C4-2B (cell line): ENCODE measurements at regions not wholly inside any gene's neighbourhood (a gene's known extent, or its start where the extent isn't known, plus 50 kb on each side); places are given as distances from the start of the nearest gene placed in this dataset.

Source experiments
- H3K27ac ChIP-seq: fragments of 450-650 bp; 2 replicates; pipeline ENCODE4 v1.5.1; 2017
- CTCF ChIP-seq: fragments of 450-650 bp; conservative IDR thresholded peaks from 2 replicates; pipeline ENCODE4 v1.5.1; 2017; ENCODE audit warnings: mild to moderate bottlenecking
- ZFX ChIP-seq: fragments of 450-650 bp; IDR thresholded peaks from 2 replicates; pipeline ENCODE4 v1.6.1; 2017

GRCh38 chr10:29809383-29809782 is 174.6 kb upstream of the SVIL start:
- H3K27ac ChIP-seq, result no peak overlapping the region
- TF ChIP-seq ZFX, result no peak

- H3K27ac ChIP-seq, result no peak overlapping the region
- no peak for TF ChIP-seq CTCF
- no peak for TF ChIP-seq ZFX
Observed at GRCh38 chr10:29807163-29807806, 172.5 kb upstream of the SVIL start.

GRCh38 chr10:29806350-29806788 is 171.6 kb upstream of the SVIL start:
- TF ChIP-seq ZFX (no peak), CTCF (no peak)
- no peak overlapping the region for H3K27ac ChIP-seq

DNA sequence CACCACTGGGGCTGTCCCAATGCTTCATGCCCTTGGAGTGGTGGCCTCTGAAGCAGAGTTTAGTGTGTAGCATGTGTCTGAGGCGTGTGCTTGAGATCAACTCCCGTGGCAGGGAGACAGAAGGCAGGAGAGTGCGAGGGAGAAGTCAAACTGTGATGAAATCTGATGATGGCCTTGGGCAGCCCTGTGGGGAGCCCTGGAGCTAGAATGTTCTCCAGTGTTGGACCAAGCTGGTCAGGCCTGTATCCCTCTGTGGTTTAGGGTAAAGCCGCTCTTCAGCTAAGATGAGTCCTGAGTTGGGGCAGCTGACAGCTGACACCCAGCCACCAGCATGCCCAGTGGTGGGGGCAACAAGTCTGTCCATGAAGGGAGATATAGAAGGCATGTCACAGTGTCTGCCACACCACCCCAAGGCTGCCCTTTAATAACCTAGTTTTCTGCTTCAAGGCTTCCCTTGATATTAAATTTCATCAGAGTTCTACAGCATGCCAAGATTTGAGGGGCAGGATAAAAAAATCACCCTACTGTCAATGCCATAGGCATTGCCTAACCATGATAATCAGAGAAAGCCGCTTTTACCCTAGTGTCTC is 170.5 kb upstream of the SVIL start:
- TF ChIP-seq CTCF, result no peak
- no peak for TF ChIP-seq ZFX
- no peak overlapping the region for H3K27ac ChIP-seq

GRCh38 chr10:29804025-29804852 is 169.5 kb upstream of the SVIL start:
- no peak for TF ChIP-seq ZFX
- TF ChIP-seq CTCF, result no peak
- H3K27ac ChIP-seq, result no peak overlapping the region; the same call in 1 of the 2 replicates

DNA sequence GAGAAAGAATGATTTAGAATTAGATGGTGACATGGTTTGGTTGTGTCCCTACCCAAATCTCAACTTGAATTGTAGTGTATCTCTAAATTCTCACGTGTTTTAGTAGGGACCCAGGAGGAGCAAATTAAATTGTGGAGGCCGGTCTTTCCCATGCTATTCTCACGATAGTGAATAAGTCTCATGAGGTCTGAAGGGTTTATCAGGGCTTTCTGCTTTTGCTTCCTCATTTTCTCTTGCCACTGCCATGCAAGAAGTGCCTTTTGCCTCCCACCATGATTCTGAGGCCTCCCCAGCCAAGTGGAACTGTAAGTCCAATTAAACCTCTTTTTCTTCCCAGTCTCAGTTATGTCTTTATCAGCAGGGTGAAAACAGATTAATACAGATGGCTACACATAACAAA is 167.4 kb upstream of the SVIL start:
- TF ChIP-seq CTCF, result no peak
- no peak for TF ChIP-seq ZFX
- H3K27ac ChIP-seq, result no peak overlapping the region

- no peak overlapping the region for H3K27ac ChIP-seq
- no peak for TF ChIP-seq ZFX
- no peak for TF ChIP-seq CTCF
Observed at GRCh38 chr10:29798921-29799690, 164.3 kb upstream of the SVIL start.
